HL-60 (cell line): ENCODE measurements at regions not wholly inside any gene's neighbourhood (a gene's known extent, or its start where the extent isn't known, plus 50 kb on each side); places are given as distances from the start of the nearest gene placed in this dataset.

Experiments used
- CTCF ChIP-seq: IDR thresholded peaks from one replicate; pipeline ENCODE4 v1.5.1; 2011; ENCODE audit warnings: low read length, control low read depth, inconsistent platforms; ENCODE audit not compliant: insufficient read depth
- POLR2AphosphoS5 ChIP-seq: IDR thresholded peaks from 2 replicates; pipeline ENCODE4 v1.6.1; 2012; ENCODE audit warnings: low read depth
- TF ChIP-seq, protein P1 (sequence below): IDR thresholded peaks from 2 replicates; pipeline ENCODE4 v1.6.1; 2012; ENCODE audit warnings: low read depth; ENCODE audit not compliant: insufficient replicate concordance

DNA sequence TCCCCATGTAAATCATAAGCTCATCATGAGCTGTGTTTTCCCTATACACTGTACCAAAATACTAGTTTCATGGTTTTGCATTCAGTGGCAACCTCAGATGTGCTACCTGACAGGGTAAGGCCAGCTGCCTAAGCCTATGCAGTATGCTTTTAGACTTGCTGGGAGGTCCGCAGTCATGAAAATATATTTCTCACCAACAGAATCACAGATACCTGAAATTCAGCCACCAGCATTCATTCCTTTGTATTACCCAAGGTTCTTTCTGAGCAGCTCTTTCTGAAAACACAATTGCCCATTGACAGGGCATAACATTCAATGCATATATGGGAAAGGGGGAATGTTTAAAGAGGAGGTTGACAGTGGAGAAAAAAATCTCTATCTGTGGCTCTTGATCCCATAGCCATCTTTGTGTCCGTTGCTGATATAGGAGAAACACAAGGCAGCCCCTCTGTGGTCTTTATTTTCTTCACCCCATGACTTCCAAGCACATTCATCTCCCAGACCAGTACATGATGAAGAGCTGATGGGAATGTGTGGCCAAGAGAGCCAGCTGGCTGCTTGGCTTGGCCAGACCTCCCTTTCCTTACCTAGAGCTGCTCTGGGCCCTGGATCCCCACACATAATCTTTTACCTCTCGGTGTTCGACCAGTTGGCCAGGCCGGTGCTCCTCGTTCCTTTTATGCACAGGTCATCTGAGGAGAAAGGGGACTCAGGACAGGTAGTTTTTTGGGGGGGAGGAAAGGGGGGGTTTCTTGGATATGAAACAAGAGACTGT, 162.9 kb downstream of the KCNA5 start:
- TF ChIP-seq CTCF (no peak), POLR2AphosphoS5 (no peak)
- TF ChIP-seq, protein P1, sequence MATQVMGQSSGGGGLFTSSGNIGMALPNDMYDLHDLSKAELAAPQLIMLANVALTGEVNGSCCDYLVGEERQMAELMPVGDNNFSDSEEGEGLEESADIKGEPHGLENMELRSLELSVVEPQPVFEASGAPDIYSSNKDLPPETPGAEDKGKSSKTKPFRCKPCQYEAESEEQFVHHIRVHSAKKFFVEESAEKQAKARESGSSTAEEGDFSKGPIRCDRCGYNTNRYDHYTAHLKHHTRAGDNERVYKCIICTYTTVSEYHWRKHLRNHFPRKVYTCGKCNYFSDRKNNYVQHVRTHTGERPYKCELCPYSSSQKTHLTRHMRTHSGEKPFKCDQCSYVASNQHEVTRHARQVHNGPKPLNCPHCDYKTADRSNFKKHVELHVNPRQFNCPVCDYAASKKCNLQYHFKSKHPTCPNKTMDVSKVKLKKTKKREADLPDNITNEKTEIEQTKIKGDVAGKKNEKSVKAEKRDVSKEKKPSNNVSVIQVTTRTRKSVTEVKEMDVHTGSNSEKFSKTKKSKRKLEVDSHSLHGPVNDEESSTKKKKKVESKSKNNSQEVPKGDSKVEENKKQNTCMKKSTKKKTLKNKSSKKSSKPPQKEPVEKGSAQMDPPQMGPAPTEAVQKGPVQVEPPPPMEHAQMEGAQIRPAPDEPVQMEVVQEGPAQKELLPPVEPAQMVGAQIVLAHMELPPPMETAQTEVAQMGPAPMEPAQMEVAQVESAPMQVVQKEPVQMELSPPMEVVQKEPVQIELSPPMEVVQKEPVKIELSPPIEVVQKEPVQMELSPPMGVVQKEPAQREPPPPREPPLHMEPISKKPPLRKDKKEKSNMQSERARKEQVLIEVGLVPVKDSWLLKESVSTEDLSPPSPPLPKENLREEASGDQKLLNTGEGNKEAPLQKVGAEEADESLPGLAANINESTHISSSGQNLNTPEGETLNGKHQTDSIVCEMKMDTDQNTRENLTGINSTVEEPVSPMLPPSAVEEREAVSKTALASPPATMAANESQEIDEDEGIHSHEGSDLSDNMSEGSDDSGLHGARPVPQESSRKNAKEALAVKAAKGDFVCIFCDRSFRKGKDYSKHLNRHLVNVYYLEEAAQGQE = no peak
